VCaP (cell line): ENCODE measurements at regions not wholly inside any gene's neighbourhood (a gene's known extent, or its start where the extent isn't known, plus 50 kb on each side); places are given as distances from the start of the nearest gene placed in this dataset.

Experiments used
- H3K27ac ChIP-seq: fragments of 450-650 bp; 2 replicates; pipeline ENCODE4 v1.5.1; 2017
- CTCF ChIP-seq: fragments of 450-650 bp; conservative IDR thresholded peaks from 2 replicates; pipeline ENCODE4 v1.5.1; 2017; ENCODE audit warnings: mild to moderate bottlenecking, moderate library complexity

- no peak for TF ChIP-seq CTCF
- no peak overlapping the region for H3K27ac ChIP-seq
These were observed 96.1 kb upstream of the PLXNA4 start for GRCh38 chr7:132672200-132672990.

GRCh38 chr7:132666774-132667172, 90.5 kb upstream of the PLXNA4 start:
- H3K27ac ChIP-seq: no peak overlapping the region
- TF ChIP-seq CTCF: no peak

GRCh38 chr7:132666071-132666773, 90.0 kb upstream of the PLXNA4 start:
- no peak for TF ChIP-seq CTCF
- no peak overlapping the region for H3K27ac ChIP-seq

- no peak overlapping the region for H3K27ac ChIP-seq
- TF ChIP-seq CTCF: peak; percentile 34
These were observed 80.8 kb upstream of the PLXNA4 start for GRCh38 chr7:132656846-132657776.

- no peak for TF ChIP-seq CTCF
- no peak overlapping the region for H3K27ac ChIP-seq
These were observed 80.1 kb upstream of the PLXNA4 start for GRCh38 chr7:132656341-132656740.

GRCh38 chr7:132655131-132655727, 79.0 kb upstream of the PLXNA4 start:
- no peak for TF ChIP-seq CTCF

More at GRCh38 chr7:132655131-132655727, 79.0 kb upstream of the PLXNA4 start:
- H3K27ac ChIP-seq: no peak overlapping the region
